ENCODE measurements at regions not wholly inside any gene's neighbourhood (a gene's known extent, or its start where the extent isn't known, plus 50 kb on each side); places are given as distances from the start of the nearest gene placed in this dataset.

DNA sequence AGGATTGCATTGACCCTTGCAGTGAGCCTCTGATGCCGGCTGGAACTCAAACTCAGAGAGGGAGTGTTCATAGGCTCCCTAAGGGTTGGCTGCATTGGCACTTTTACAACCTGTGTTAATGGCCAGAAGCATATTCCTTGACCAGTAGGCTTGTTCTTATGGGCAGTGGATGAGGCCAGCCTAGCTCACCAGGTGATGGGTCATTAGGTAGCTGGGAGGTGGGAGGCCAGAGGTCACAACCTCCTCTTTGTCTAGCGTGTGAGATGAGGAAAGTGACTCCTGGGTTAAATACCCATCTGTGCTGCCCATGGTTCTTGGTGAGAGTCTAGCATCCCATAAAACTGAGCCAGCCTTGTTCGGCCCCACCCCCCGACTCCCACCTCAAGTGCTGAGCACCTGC lies 275.7 kb upstream of the CTNNB1 start:
- TF ChIP-seq, protein P1, sequence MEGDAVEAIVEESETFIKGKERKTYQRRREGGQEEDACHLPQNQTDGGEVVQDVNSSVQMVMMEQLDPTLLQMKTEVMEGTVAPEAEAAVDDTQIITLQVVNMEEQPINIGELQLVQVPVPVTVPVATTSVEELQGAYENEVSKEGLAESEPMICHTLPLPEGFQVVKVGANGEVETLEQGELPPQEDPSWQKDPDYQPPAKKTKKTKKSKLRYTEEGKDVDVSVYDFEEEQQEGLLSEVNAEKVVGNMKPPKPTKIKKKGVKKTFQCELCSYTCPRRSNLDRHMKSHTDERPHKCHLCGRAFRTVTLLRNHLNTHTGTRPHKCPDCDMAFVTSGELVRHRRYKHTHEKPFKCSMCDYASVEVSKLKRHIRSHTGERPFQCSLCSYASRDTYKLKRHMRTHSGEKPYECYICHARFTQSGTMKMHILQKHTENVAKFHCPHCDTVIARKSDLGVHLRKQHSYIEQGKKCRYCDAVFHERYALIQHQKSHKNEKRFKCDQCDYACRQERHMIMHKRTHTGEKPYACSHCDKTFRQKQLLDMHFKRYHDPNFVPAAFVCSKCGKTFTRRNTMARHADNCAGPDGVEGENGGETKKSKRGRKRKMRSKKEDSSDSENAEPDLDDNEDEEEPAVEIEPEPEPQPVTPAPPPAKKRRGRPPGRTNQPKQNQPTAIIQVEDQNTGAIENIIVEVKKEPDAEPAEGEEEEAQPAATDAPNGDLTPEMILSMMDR (IDR thresholded peaks at IDR 0.05; ENCODE audit: extremely low read depth, missing control alignments): no peak
- no peak for DNase-seq (ENCODE audit: low spot score)

DNA sequence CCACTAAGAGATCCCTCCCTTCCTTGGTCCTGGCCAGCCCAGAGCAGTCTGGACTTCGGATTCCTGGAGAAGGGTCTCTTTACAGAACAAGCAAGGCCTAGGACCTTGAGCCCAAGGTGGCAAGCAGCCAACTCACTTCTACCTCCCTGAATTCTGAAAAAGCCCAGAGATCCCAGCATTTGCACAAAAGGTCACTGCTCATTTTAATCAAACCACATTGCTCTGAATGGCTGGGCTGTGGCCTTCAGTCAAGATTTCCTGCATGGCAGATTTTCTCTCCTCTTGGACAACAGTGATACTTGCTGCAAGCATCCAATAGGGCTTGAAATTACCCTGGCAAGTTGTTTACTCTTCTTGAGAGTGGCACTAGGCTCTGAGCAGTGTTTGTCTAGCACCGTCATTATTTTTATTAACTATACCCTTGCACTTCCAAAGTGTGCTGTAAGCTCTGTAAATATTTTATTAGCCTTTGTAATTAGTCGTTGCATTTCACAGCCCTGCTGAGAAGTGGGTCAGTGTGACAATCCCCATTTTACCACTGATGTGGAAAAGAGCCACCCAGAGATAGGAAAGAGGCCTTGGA lies 274.7 kb upstream of the CTNNB1 start:
- TF ChIP-seq, protein P1 (IDR thresholded peaks at IDR 0.05; ENCODE audit: extremely low read depth, missing control alignments): no peak
- DNase-seq (ENCODE audit: low spot score): no peak

DNA sequence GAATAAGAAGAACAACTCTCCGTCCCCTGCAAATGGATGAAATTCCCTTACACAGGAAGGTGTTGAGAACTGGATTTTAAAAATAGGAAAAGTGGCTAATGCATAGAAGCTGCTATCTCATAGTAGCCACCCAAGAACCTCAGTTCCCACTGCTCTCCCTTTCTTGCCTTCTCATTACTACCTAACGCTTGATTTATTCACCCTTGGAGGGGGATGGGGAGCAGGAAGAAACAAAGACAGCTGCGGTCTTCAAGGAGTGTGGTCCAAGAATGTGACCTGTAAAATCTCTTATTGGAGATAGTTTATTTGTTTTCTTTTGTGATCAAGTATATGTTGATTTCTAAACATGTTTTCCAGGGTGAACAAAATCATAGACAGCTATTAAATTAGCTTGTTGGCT lies 274.1 kb upstream of the CTNNB1 start:
- DNase-seq (ENCODE audit: low spot score): no peak
- TF ChIP-seq, protein P1 (IDR thresholded peaks at IDR 0.05; ENCODE audit: extremely low read depth, missing control alignments): no peak

DNA sequence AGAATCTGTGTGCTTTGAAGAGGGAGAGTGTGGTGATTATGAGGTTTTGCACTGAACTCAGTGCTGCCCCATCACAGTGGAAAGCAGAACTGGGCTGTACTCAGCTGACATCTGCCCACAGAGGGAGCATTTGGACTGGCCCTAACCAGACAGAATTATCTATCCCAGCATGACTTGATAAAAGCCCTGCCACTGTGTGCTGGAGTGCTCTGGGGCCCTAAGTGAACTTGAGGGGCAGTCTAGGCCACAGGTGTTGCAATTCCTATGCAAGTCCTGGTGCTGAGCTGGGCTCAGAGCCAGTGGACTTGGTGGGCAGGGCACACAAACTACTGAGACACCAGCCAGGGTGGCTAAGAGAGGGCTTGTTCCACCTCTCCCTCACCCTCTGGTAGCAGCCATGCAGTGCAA lies 269.2 kb upstream of the CTNNB1 start:
- TF ChIP-seq, protein P1 (IDR thresholded peaks at IDR 0.05; ENCODE audit: extremely low read depth, missing control alignments): no peak
- DNase-seq (ENCODE audit: low spot score): no peak

DNA sequence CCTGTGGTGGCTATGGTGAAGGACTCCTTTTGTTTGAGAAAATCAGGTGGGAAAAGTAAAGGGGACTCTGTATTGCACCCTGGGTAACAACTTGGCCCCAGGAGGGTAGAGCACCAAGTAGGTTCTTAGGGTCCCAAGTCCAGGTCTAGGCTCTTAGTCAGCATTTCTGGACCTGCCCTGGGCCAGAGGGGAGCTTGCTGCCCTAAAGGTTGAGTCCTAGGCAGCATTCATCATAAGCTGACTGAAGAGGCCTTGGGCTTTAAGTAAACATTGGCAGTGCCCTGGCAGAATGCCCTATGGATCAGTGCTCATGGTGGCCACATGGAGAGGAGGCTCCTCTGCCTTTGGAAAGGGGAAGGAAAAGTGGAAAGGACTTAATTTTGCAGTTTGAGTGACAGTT lies 268.5 kb upstream of the CTNNB1 start:
- DNase-seq (ENCODE audit: low spot score): no peak
- TF ChIP-seq, protein P1 (IDR thresholded peaks at IDR 0.05; ENCODE audit: extremely low read depth, missing control alignments): no peak

DNA sequence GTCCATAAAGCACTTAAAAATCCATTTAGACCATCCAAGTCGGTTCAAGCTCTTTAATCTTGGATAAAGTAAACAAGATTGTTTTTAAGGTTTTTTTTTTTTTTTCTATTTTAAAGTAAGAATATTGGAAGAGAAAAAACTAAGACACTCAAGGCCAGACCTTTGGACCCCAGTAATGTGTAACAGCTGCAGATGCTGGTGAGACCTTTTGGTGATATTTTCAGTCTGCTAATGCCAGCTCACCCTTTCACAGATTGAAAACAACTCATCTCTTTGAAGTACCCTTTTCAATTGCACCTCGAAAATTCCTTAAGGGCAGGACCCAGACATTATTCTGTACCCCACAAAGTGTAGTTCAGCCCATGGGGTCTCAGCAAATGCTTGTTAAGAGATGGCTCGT lies 260.7 kb upstream of the CTNNB1 start:
- DNase-seq (ENCODE audit: low spot score): no peak
- TF ChIP-seq, protein P1 (IDR thresholded peaks at IDR 0.05; ENCODE audit: extremely low read depth, missing control alignments): no peak

DNA sequence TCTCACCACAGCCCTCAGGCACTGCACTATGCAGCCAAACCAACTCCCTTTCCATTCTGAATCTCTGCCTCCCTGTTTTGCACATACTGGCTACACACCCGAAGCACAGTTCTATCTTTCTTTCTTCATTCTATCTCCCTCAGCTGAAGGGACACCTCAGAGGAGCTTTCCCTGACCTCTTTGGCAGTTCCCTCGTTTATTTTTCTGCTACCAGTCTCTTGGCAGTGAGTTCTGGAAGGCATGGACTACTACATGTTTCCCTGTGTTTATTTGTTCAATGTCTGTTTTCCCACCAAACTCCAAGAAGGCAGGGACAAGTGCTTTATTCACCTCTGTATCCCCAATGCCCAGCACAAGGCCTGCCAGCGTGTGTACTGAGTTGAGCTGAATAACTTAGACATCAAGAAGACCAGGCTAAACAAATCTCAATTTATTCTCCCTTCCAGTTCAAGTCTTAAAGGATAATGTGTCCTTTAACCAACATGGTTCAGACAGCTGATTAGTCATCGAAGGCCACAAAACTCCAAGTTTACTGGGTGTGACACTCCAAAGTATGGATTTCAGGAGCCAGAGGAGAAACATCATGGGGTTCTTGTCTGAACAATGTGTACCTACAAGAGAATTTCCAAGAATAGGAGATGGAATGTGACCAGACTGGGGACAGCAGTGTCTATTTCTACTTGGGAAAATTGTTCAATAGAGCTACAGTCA lies 260.1 kb upstream of the CTNNB1 start:
- TF ChIP-seq, protein P1 (IDR thresholded peaks at IDR 0.05; ENCODE audit: extremely low read depth, missing control alignments): no peak
- DNase-seq (ENCODE audit: low spot score): no peak
